Epithelial cell of esophagus (primary cell): ENCODE measurements at regions not wholly inside any gene's neighbourhood (a gene's known extent, or its start where the extent isn't known, plus 50 kb on each side); places are given as distances from the start of the nearest gene placed in this dataset.
"Not testable (repeated sequence)": the region's sequence is repeated elsewhere in the genome, so short reads cannot be mapped to it uniquely, and the experiment has no call there.

ENCODE experiments used
- DNase-seq: peaks from one replicate; pipeline ENCODE4 v3.0.0; 2010; ENCODE audit warnings: low read depth
- H3K4me3 ChIP-seq: 2 replicates; pipeline ENCODE4 v1.5.1; 2011; ENCODE audit warnings: mild to moderate bottlenecking, low read length, control low read depth
- CTCF ChIP-seq: IDR thresholded peaks from 2 replicates; pipeline ENCODE4 v1.5.1; 2011; ENCODE audit warnings: low read depth, mild to moderate bottlenecking, low read length, control low read depth, inconsistent platforms; ENCODE audit not compliant: insufficient read depth; ENCODE audit errors: missing control alignments

GRCh38 chr12:131473261-131473660 lies 237.6 kb upstream of the SFSWAP start:
- TF ChIP-seq CTCF, result no peak
- DNase-seq, result no peak

GRCh38 chr12:131473741-131474709 lies 236.9 kb upstream of the SFSWAP start:
- no peak for DNase-seq
- TF ChIP-seq CTCF, result no peak
- no peak overlapping the region for H3K4me3 ChIP-seq

More at GRCh38 chr12:131473261-131473660, 237.6 kb upstream of the SFSWAP start:
- H3K4me3 ChIP-seq, result no peak overlapping the region

- H3K4me3 ChIP-seq, DNase-seq: not testable (repeated sequence)
Observed at GRCh38 chr12:131475012-131475411, 235.9 kb upstream of the SFSWAP start.

- H3K4me3 ChIP-seq, result no peak overlapping the region
- no peak for DNase-seq
- no peak for TF ChIP-seq CTCF
Observed at GRCh38 chr12:131477613-131478012, 233.3 kb upstream of the SFSWAP start.

- no peak overlapping the region for H3K4me3 ChIP-seq
- no peak for DNase-seq
- TF ChIP-seq CTCF, result no peak
Observed at GRCh38 chr12:131478468-131478867, 232.4 kb upstream of the SFSWAP start.

- DNase-seq, result no peak
- no peak for TF ChIP-seq CTCF
- no peak overlapping the region for H3K4me3 ChIP-seq
Observed at GRCh38 chr12:131482199-131482598, 228.7 kb upstream of the SFSWAP start.

GRCh38 chr12:131482686-131483085 lies 228.2 kb upstream of the SFSWAP start:
- no peak overlapping the region for H3K4me3 ChIP-seq
- no peak for TF ChIP-seq CTCF
- no peak for DNase-seq
